Endothelial cell of umbilical vein (primary cell): ENCODE measurements at regions not wholly inside any gene's neighbourhood (a gene's known extent, or its start where the extent isn't known, plus 50 kb on each side); places are given as distances from the start of the nearest gene placed in this dataset.
"Not testable (repeated sequence)": the region's sequence is repeated elsewhere in the genome, so short reads cannot be mapped to it uniquely, and the experiment has no call there.

Experiments used
- EZH2 ChIP-seq: IDR thresholded peaks from 2 replicates; pipeline ENCODE4 v1.6.1; 2012; ENCODE audit warnings: borderline replicate concordance, low read depth, mild to moderate bottlenecking, moderate library complexity, low read length, inconsistent platforms; ENCODE audit not compliant: severe bottlenecking
- FOS ChIP-seq: IDR thresholded peaks from 2 replicates; pipeline ENCODE4 v1.6.1; 2011; ENCODE audit warnings: mild to moderate bottlenecking, low read length, moderate library complexity, borderline replicate concordance; ENCODE audit not compliant: insufficient read depth
- JUN ChIP-seq: IDR thresholded peaks from 2 replicates; pipeline ENCODE4 v1.6.1; 2011; ENCODE audit warnings: borderline replicate concordance, low read depth; ENCODE audit not compliant: insufficient read length, insufficient read depth
- MYC ChIP-seq: IDR thresholded peaks from one replicate; pipeline ENCODE4 v1.6.1; 2011; ENCODE audit warnings: mild to moderate bottlenecking, low read depth, low read length
- POLR2A ChIP-seq: IDR thresholded peaks from 2 replicates; pipeline ENCODE4 v1.6.1; 2012; ENCODE audit warnings: low read depth, mild to moderate bottlenecking, control low read depth, low read length
- POLR2AphosphoS5 ChIP-seq: IDR thresholded peaks from 2 replicates; pipeline ENCODE4 v1.6.1; 2012; ENCODE audit warnings: low read depth, mild to moderate bottlenecking, control low read depth, low read length, moderate library complexity; ENCODE audit not compliant: insufficient read depth
- TF ChIP-seq, protein P1 (sequence below), 2 donors: IDR thresholded peaks; 1 replicate in 1 of 2; 2 replicates in 1 of 2; pipeline ENCODE4 v1.5.1; 2011; ENCODE audit warnings: low read length in 2 of 2, mild to moderate bottlenecking in 2 of 2, moderate library complexity in 2 of 2, control low read depth in 1 of 2, inconsistent platforms in 1 of 2, low read depth in 1 of 2; ENCODE audit not compliant: insufficient read depth in 1 of 2; ENCODE audit errors: extremely low read depth in 1 of 2
- TF ChIP-seq, protein P2 (sequence below): IDR thresholded peaks from 2 replicates; pipeline ENCODE4 v1.6.1; 2011; ENCODE audit not compliant: insufficient read depth, insufficient read length

DNA sequence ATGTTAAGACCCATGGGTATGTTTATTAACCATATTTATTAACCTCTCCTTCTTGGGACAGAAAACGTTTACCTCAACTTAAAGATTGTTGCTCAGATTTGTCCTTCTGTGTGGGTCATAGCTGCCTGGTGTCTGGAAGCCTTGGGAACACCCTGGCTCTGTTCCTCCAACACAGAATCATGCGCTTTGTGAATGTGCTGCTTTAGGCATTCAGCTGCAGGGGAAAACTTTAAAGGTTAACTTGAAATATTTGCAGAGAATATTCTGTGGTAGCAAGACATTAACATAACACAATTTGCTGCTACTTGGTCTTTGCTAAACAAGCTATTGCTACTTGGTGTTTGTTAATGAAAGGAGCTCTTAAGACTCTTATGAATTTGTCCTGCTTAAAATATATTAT is 50.5 kb upstream of the THOC3 start:
- TF ChIP-seq, protein P1, sequence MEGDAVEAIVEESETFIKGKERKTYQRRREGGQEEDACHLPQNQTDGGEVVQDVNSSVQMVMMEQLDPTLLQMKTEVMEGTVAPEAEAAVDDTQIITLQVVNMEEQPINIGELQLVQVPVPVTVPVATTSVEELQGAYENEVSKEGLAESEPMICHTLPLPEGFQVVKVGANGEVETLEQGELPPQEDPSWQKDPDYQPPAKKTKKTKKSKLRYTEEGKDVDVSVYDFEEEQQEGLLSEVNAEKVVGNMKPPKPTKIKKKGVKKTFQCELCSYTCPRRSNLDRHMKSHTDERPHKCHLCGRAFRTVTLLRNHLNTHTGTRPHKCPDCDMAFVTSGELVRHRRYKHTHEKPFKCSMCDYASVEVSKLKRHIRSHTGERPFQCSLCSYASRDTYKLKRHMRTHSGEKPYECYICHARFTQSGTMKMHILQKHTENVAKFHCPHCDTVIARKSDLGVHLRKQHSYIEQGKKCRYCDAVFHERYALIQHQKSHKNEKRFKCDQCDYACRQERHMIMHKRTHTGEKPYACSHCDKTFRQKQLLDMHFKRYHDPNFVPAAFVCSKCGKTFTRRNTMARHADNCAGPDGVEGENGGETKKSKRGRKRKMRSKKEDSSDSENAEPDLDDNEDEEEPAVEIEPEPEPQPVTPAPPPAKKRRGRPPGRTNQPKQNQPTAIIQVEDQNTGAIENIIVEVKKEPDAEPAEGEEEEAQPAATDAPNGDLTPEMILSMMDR (IDR thresholded peaks at IDR 0.05; ENCODE audit: extremely low read depth in 1 of 2, insufficient read depth in 1 of 2, low read depth in 1 of 2, low read length in 2 of 2), result not testable (repeated sequence)
- not testable (repeated sequence) for TF ChIP-seq POLR2AphosphoS5, POLR2A, EZH2, JUN, FOS, MYC
- TF ChIP-seq, protein P2, sequence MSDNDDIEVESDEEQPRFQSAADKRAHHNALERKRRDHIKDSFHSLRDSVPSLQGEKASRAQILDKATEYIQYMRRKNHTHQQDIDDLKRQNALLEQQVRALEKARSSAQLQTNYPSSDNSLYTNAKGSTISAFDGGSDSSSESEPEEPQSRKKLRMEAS, result not testable (repeated sequence)
